SK-N-SH treated with all-trans-retinoic acid at 6 μM for 48 hours (cell line): ENCODE measurements at regions not wholly inside any gene's neighbourhood (a gene's known extent, or its start where the extent isn't known, plus 50 kb on each side); places are given as distances from the start of the nearest gene placed in this dataset.

Source experiments
- BACH2 ChIP-seq: fragments of 250-450 bp; sonication (Bioruptor Pico); IDR thresholded peaks from 2 replicates; pipeline ENCODE4 v1.9.0; 2021; ENCODE audit warnings: mild to moderate bottlenecking, borderline replicate concordance
- RARB ChIP-seq: fragments of 250-450 bp; sonication (Bioruptor Pico); IDR thresholded peaks from 2 replicates; pipeline ENCODE4 v1.8.0; 2021; ENCODE audit warnings: mild to moderate bottlenecking, moderate library complexity
- ZC3H10 ChIP-seq: fragments of 250-450 bp; sonication (Bioruptor Pico); IDR thresholded peaks from 2 replicates; pipeline ENCODE4 v1.5.1; 2021; ENCODE audit warnings: mild to moderate bottlenecking, moderate library complexity
- TF ChIP-seq, protein P1 (sequence below): fragments of 250-450 bp; sonication (Bioruptor Pico); IDR thresholded peaks from 2 replicates; pipeline ENCODE4 v1.5.0; 2020; ENCODE audit warnings: mild to moderate bottlenecking, moderate library complexity
- TF ChIP-seq, protein P2 (sequence below): fragments of 250-450 bp; sonication (Bioruptor Pico); IDR thresholded peaks from 2 replicates; pipeline ENCODE4 v1.8.0; 2020; ENCODE audit warnings: mild to moderate bottlenecking, moderate library complexity, borderline replicate concordance
- TF ChIP-seq, protein P3 (sequence below): fragments of 250-450 bp; sonication (Bioruptor Pico); IDR thresholded peaks from 2 replicates; pipeline ENCODE4 v1.5.1; 2021; ENCODE audit warnings: mild to moderate bottlenecking, moderate library complexity

DNA sequence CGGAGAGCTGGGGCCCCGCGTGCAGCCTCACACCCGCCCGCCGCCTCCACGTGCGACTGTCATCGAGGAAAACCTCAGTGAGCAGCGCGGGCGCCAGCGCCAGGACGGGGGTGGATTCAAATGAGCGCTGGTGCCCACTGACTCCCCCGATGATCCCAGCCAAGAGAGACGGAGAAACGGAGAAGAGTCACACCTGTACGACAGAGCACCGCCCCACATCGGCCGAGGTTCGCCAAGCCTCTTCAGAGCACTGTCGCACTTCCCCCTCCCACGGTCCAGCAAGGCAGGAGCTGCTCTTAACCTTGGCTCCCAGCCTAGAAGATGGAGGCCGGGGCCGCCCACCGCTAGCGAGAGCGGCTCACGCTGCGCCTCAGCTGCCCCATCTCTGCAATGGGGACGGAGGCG is 130.9 kb upstream of the IQSEC1 start:
- no peak for TF ChIP-seq RARB
- TF ChIP-seq, protein P1, sequence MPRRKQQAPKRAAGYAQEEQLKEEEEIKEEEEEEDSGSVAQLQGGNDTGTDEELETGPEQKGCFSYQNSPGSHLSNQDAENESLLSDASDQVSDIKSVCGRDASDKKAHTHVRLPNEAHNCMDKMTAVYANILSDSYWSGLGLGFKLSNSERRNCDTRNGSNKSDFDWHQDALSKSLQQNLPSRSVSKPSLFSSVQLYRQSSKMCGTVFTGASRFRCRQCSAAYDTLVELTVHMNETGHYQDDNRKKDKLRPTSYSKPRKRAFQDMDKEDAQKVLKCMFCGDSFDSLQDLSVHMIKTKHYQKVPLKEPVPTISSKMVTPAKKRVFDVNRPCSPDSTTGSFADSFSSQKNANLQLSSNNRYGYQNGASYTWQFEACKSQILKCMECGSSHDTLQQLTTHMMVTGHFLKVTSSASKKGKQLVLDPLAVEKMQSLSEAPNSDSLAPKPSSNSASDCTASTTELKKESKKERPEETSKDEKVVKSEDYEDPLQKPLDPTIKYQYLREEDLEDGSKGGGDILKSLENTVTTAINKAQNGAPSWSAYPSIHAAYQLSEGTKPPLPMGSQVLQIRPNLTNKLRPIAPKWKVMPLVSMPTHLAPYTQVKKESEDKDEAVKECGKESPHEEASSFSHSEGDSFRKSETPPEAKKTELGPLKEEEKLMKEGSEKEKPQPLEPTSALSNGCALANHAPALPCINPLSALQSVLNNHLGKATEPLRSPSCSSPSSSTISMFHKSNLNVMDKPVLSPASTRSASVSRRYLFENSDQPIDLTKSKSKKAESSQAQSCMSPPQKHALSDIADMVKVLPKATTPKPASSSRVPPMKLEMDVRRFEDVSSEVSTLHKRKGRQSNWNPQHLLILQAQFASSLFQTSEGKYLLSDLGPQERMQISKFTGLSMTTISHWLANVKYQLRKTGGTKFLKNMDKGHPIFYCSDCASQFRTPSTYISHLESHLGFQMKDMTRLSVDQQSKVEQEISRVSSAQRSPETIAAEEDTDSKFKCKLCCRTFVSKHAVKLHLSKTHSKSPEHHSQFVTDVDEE (CRISPR knock-in tag): no peak
- no peak for TF ChIP-seq BACH2 (CRISPR knock-in tag)
- TF ChIP-seq, protein P2, sequence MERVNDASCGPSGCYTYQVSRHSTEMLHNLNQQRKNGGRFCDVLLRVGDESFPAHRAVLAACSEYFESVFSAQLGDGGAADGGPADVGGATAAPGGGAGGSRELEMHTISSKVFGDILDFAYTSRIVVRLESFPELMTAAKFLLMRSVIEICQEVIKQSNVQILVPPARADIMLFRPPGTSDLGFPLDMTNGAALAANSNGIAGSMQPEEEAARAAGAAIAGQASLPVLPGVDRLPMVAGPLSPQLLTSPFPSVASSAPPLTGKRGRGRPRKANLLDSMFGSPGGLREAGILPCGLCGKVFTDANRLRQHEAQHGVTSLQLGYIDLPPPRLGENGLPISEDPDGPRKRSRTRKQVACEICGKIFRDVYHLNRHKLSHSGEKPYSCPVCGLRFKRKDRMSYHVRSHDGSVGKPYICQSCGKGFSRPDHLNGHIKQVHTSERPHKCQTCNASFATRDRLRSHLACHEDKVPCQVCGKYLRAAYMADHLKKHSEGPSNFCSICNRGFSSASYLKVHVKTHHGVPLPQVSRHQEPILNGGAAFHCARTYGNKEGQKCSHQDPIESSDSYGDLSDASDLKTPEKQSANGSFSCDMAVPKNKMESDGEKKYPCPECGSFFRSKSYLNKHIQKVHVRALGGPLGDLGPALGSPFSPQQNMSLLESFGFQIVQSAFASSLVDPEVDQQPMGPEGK: no peak
- TF ChIP-seq ZC3H10 (CRISPR knock-in tag): no peak
- TF ChIP-seq, protein P3, sequence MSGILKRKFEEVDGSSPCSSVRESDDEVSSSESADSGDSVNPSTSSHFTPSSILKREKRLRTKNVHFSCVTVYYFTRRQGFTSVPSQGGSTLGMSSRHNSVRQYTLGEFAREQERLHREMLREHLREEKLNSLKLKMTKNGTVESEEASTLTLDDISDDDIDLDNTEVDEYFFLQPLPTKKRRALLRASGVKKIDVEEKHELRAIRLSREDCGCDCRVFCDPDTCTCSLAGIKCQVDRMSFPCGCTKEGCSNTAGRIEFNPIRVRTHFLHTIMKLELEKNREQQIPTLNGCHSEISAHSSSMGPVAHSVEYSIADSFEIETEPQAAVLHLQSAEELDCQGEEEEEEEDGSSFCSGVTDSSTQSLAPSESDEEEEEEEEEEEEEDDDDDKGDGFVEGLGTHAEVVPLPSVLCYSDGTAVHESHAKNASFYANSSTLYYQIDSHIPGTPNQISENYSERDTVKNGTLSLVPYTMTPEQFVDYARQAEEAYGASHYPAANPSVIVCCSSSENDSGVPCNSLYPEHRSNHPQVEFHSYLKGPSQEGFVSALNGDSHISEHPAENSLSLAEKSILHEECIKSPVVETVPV (CRISPR knock-in tag): no peak
